Ishikawa (cell line): ENCODE measurements at regions not wholly inside any gene's neighbourhood (a gene's known extent, or its start where the extent isn't known, plus 50 kb on each side); places are given as distances from the start of the nearest gene placed in this dataset.

Experiments
- CREB1 ChIP-seq: IDR thresholded peaks from 2 replicates; pipeline ENCODE4 v1.6.1; 2012; ENCODE audit warnings: low read depth
- EGR1 ChIP-seq: IDR thresholded peaks from 2 replicates; pipeline ENCODE4 v1.6.1; 2012
- EP300 ChIP-seq: IDR thresholded peaks from 2 replicates; pipeline ENCODE4 v1.6.1; 2012; ENCODE audit warnings: borderline replicate concordance
- FOXM1 ChIP-seq: IDR thresholded peaks from 2 replicates; pipeline ENCODE4 v1.6.1; 2012; ENCODE audit warnings: low read depth, borderline replicate concordance
- NFIC ChIP-seq: IDR thresholded peaks from 2 replicates; pipeline ENCODE4 v1.6.1; 2012
- RAD21 ChIP-seq: IDR thresholded peaks from 2 replicates; pipeline ENCODE4 v1.6.1; 2012; ENCODE audit warnings: low read depth
- TAF1 ChIP-seq: IDR thresholded peaks from 2 replicates; pipeline ENCODE4 v1.6.1; 2012; ENCODE audit warnings: low read depth, mild to moderate bottlenecking
- TCF12 ChIP-seq: IDR thresholded peaks from 2 replicates; pipeline ENCODE4 v1.6.1; 2012; ENCODE audit warnings: low read depth
- YY1 ChIP-seq: IDR thresholded peaks from 2 replicates; pipeline ENCODE4 v1.6.1; 2012; ENCODE audit warnings: low read depth
- TF ChIP-seq, protein P1 (sequence below): IDR thresholded peaks from 2 replicates; pipeline ENCODE4 v1.6.1; 2012
- TF ChIP-seq, protein P2 (sequence below): IDR thresholded peaks from 2 replicates; pipeline ENCODE4 v1.6.1; 2012
- TF ChIP-seq, protein P3 (sequence below): IDR thresholded peaks from 2 replicates; pipeline ENCODE4 v1.6.1; 2012; ENCODE audit warnings: low read depth, mild to moderate bottlenecking

GRCh38 chr14:56959121-56959520 is 148.8 kb upstream of the OTX2 start:
- TF ChIP-seq, protein P1, sequence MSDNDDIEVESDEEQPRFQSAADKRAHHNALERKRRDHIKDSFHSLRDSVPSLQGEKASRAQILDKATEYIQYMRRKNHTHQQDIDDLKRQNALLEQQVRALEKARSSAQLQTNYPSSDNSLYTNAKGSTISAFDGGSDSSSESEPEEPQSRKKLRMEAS = no peak
- TF ChIP-seq TCF12 (no peak), EP300 (no peak), YY1 (no peak), TAF1 (no peak), EGR1 (no peak), FOXM1 (no peak), NFIC (no peak), CREB1 (no peak), RAD21 (no peak)
- TF ChIP-seq, protein P2, sequence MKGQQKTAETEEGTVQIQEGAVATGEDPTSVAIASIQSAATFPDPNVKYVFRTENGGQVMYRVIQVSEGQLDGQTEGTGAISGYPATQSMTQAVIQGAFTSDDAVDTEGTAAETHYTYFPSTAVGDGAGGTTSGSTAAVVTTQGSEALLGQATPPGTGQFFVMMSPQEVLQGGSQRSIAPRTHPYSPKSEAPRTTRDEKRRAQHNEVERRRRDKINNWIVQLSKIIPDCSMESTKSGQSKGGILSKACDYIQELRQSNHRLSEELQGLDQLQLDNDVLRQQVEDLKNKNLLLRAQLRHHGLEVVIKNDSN = no peak
- TF ChIP-seq, protein P3, sequence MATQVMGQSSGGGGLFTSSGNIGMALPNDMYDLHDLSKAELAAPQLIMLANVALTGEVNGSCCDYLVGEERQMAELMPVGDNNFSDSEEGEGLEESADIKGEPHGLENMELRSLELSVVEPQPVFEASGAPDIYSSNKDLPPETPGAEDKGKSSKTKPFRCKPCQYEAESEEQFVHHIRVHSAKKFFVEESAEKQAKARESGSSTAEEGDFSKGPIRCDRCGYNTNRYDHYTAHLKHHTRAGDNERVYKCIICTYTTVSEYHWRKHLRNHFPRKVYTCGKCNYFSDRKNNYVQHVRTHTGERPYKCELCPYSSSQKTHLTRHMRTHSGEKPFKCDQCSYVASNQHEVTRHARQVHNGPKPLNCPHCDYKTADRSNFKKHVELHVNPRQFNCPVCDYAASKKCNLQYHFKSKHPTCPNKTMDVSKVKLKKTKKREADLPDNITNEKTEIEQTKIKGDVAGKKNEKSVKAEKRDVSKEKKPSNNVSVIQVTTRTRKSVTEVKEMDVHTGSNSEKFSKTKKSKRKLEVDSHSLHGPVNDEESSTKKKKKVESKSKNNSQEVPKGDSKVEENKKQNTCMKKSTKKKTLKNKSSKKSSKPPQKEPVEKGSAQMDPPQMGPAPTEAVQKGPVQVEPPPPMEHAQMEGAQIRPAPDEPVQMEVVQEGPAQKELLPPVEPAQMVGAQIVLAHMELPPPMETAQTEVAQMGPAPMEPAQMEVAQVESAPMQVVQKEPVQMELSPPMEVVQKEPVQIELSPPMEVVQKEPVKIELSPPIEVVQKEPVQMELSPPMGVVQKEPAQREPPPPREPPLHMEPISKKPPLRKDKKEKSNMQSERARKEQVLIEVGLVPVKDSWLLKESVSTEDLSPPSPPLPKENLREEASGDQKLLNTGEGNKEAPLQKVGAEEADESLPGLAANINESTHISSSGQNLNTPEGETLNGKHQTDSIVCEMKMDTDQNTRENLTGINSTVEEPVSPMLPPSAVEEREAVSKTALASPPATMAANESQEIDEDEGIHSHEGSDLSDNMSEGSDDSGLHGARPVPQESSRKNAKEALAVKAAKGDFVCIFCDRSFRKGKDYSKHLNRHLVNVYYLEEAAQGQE = no peak
